RWPE2 (cell line): ENCODE measurements at regions not wholly inside any gene's neighbourhood (a gene's known extent, or its start where the extent isn't known, plus 50 kb on each side); places are given as distances from the start of the nearest gene placed in this dataset.

Experiments
- ATAC-seq: fragments of 200-7000 bp; cut with Tn5 transposase; 3 replicates; pipeline ENCODE4 v1.9.1; 2021; ENCODE audit warnings: low read depth
- DNase-seq: peaks from one replicate; pipeline ENCODE4 v3.0.0-alpha.2; 2020; ENCODE audit warnings: low spot score
- H3K27ac ChIP-seq: fragments of 450-650 bp; 2 replicates; pipeline ENCODE4 v1.5.1; 2017; ENCODE audit warnings: mild to moderate bottlenecking; ENCODE audit not compliant: poor library complexity, severe bottlenecking
- H3K27me3 ChIP-seq: fragments of 250-450 bp; sonication (Bioruptor Pico); 2 replicates; pipeline ENCODE4 v1.5.1; 2021; ENCODE audit warnings: mild to moderate bottlenecking, moderate library complexity; ENCODE audit not compliant: insufficient read depth, poor library complexity, severe bottlenecking
- H3K36me3 ChIP-seq: fragments of 250-450 bp; sonication (Bioruptor Pico); 2 replicates; pipeline ENCODE4 v1.5.1; 2020; ENCODE audit warnings: low read depth, mild to moderate bottlenecking, moderate library complexity
- H3K4me1 ChIP-seq: fragments of 250-450 bp; sonication (Bioruptor Pico); 2 replicates; pipeline ENCODE4 v1.5.1; 2021; ENCODE audit warnings: mild to moderate bottlenecking, moderate library complexity; ENCODE audit not compliant: insufficient read depth, poor library complexity, severe bottlenecking
- H3K4me3 ChIP-seq: fragments of 250-450 bp; sonication (Bioruptor Pico); 2 replicates; pipeline ENCODE4 v1.5.1; 2021; ENCODE audit warnings: mild to moderate bottlenecking, moderate library complexity; ENCODE audit not compliant: severe bottlenecking
- H3K9me3 ChIP-seq: fragments of 250-450 bp; sonication (Bioruptor Pico); 2 replicates; pipeline ENCODE4 v1.5.1; 2021; ENCODE audit warnings: mild to moderate bottlenecking, moderate library complexity; ENCODE audit not compliant: severe bottlenecking
- TF ChIP-seq, protein P1 (sequence below): fragments of 450-650 bp; IDR thresholded peaks from one replicate; pipeline ENCODE4 v1.5.1; 2017; ENCODE audit warnings: mild to moderate bottlenecking, moderate library complexity; ENCODE audit not compliant: poor library complexity, severe bottlenecking

- TF ChIP-seq, protein P1, sequence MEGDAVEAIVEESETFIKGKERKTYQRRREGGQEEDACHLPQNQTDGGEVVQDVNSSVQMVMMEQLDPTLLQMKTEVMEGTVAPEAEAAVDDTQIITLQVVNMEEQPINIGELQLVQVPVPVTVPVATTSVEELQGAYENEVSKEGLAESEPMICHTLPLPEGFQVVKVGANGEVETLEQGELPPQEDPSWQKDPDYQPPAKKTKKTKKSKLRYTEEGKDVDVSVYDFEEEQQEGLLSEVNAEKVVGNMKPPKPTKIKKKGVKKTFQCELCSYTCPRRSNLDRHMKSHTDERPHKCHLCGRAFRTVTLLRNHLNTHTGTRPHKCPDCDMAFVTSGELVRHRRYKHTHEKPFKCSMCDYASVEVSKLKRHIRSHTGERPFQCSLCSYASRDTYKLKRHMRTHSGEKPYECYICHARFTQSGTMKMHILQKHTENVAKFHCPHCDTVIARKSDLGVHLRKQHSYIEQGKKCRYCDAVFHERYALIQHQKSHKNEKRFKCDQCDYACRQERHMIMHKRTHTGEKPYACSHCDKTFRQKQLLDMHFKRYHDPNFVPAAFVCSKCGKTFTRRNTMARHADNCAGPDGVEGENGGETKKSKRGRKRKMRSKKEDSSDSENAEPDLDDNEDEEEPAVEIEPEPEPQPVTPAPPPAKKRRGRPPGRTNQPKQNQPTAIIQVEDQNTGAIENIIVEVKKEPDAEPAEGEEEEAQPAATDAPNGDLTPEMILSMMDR: no peak
- Histone ChIP-seq H3K27ac (no peak overlapping the region), H3K36me3 (no peaks in the 10 kb centered on the region), H3K4me1 (no peaks in the 10 kb centered on the region), H3K9me3 (no peaks in the 10 kb centered on the region), H3K27me3 (no peaks in the 10 kb centered on the region), H3K4me3 (no peak overlapping the region)
- ATAC-seq (no peak), DNase-seq (no peak)
These were observed 72.7 kb upstream of the MANSC4 start for GRCh38 chr12:27852742-27853141.
